OCI-LY7 (cell line): ENCODE measurements at regions not wholly inside any gene's neighbourhood (a gene's known extent, or its start where the extent isn't known, plus 50 kb on each side); places are given as distances from the start of the nearest gene placed in this dataset.

Experiments
- CTCF ChIP-seq: fragments of 200-600 bp; sonication (generic); conservative IDR thresholded peaks from 2 replicates; pipeline ENCODE4 v1.5.1; 2014; ENCODE audit warnings: mild to moderate bottlenecking, antibody characterized with exemption, low read length, moderate library complexity, mixed read lengths
- EZH2phosphoT487 ChIP-seq: fragments of 200-600 bp; sonication (generic); IDR thresholded peaks from 2 replicates; pipeline ENCODE4 v1.6.1; 2018; ENCODE audit warnings: low read depth, borderline replicate concordance, mild to moderate bottlenecking, mixed run types, antibody characterized with exemption, low read length, moderate library complexity, mixed read lengths

GRCh38 chr13:76463314-76463713 is 422.9 kb downstream of the KCTD12 start:
- no peak for TF ChIP-seq EZH2phosphoT487
- no peak for TF ChIP-seq CTCF
